Kidney (tissue), 13 donors: ENCODE measurements at regions not wholly inside any gene's neighbourhood (a gene's known extent, or its start where the extent isn't known, plus 50 kb on each side); places are given as distances from the start of the nearest gene placed in this dataset.

Experiments used
- DNase-seq, 5 donors: peaks; one replicate each; pipeline ENCODE4 v3.0.0-alpha.2; 2013 to 2020
- FAIRE-seq: peaks from 2 replicates; lab custom pipeline; 2012; peaks lifted over from hg19 to GRCh38; lab: Jason Lieb, UNC
- H3K27ac ChIP-seq, 2 donors: one replicate each; pipeline ENCODE4 v1.7.0; 2013; ENCODE audit warnings: low read depth in 2 of 2, low read length in 2 of 2, inconsistent platforms in 1 of 2
- H3K27me3 ChIP-seq: one replicate; pipeline ENCODE4 v1.7.1; 2013; ENCODE audit warnings: low read length, inconsistent platforms; ENCODE audit not compliant: control insufficient read depth, insufficient read depth
- H3K36me3 ChIP-seq, 3 donors: one replicate each; pipeline versions ENCODE4 v1.7.0 to v1.7.1; 2013; ENCODE audit warnings: low read length in 3 of 3, control low read depth in 1 of 3, inconsistent platforms in 1 of 3; ENCODE audit not compliant: insufficient read depth in 3 of 3, control insufficient read depth in 2 of 3
- H3K4me1 ChIP-seq, 3 donors: one replicate each; pipeline versions ENCODE4 v1.7.0 to v1.7.1; 2013; ENCODE audit warnings: low read length in 3 of 3, inconsistent platforms in 1 of 3, low read depth in 1 of 3; ENCODE audit not compliant: control insufficient read depth in 2 of 3, insufficient read depth in 2 of 3
- H3K4me3 ChIP-seq, 3 donors: one replicate each; pipeline versions ENCODE4 v1.7.0 to v1.8.1; 2013; ENCODE audit warnings: low read length in 3 of 3, control low read depth in 1 of 3, inconsistent platforms in 1 of 3
- H3K9ac ChIP-seq, 3 donors: one replicate each; pipeline versions ENCODE4 v1.7.0 to v1.7.1; 2013; ENCODE audit warnings: low read length in 3 of 3, control low read depth in 1 of 3, inconsistent platforms in 1 of 3
- H3K9me3 ChIP-seq, 3 donors: one replicate each; pipeline versions ENCODE4 v1.7.0 to v1.7.1; 2013; ENCODE audit warnings: low read length in 3 of 3, control low read depth in 1 of 3, inconsistent platforms in 1 of 3; ENCODE audit not compliant: control insufficient read depth in 2 of 3, insufficient read depth in 1 of 3
- intact Hi-C: fragments of 100-400 bp; cut with DNase I; formaldehyde crosslinking; loops from one replicate; pipeline ENCODE4 v1.11.1; 2022
- TF ChIP-seq, protein P1 (sequence below): IDR thresholded peaks from 3 replicates; pipeline ENCODE4 v1.5.1; 2012; ENCODE audit warnings: mild to moderate bottlenecking, moderate library complexity, borderline replicate concordance; ENCODE audit not compliant: insufficient read depth; ENCODE audit errors: extremely low read depth
- donor health status: control.
- donor health status: control.
- donor health status: control.
- donor health status: control.
- donor health status: control.
- donor health status: DM: yes; HTN: yes; CAD: no.
- donor health status: Normal renal cell carcinoma (clear cell type).

DNA sequence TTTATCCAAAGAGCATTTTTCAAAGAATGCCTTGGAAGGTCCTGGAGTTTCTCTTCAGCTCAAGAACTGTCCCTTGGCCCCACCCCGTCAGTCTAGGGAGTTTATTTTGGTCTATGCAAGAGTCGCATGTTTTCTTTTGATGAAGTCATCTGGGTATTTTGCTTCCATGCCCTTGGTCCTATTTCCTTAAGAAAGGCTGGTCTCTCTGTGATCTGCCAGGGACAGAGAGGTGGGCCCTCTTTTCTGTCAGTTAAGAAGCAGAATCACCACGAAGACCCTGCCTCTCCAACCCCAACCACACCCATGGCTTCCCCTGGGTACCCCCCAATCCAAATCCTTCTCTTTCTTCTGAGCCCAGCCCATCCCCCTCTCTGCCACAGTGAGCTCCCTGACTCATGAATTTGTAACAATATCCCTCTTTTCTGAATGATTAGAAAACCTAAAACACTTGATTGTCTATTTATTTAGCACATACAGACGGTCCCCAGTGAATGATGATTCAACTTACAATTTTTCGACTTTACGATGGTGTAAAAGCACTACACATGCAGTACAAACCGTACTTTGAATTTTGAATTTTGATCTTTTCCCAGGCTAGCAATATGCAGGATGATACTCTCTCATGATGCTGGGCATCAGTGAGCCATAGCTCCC lies 163.5 kb upstream of the ADRA1B start:
- intact Hi-C loops, result no loop called here
- no peak overlapping the region for H3K4me3 ChIP-seq
- FAIRE-seq (no peak), DNase-seq (no peak)
- peaks cover 0 to 8% (median 3%) of the 10 kb centered on the region in 3 donors for H3K9me3 ChIP-seq
- TF ChIP-seq, protein P1, sequence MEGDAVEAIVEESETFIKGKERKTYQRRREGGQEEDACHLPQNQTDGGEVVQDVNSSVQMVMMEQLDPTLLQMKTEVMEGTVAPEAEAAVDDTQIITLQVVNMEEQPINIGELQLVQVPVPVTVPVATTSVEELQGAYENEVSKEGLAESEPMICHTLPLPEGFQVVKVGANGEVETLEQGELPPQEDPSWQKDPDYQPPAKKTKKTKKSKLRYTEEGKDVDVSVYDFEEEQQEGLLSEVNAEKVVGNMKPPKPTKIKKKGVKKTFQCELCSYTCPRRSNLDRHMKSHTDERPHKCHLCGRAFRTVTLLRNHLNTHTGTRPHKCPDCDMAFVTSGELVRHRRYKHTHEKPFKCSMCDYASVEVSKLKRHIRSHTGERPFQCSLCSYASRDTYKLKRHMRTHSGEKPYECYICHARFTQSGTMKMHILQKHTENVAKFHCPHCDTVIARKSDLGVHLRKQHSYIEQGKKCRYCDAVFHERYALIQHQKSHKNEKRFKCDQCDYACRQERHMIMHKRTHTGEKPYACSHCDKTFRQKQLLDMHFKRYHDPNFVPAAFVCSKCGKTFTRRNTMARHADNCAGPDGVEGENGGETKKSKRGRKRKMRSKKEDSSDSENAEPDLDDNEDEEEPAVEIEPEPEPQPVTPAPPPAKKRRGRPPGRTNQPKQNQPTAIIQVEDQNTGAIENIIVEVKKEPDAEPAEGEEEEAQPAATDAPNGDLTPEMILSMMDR, result no peak
- H3K27me3 ChIP-seq, result no peaks in the 10 kb centered on the region
- H3K4me1 ChIP-seq, result no peaks in the 10 kb centered on the region
- no peak overlapping the region for H3K27ac ChIP-seq
- H3K36me3 ChIP-seq, result no peaks in the 10 kb centered on the region
- no peak overlapping the region for H3K9ac ChIP-seq

DNA sequence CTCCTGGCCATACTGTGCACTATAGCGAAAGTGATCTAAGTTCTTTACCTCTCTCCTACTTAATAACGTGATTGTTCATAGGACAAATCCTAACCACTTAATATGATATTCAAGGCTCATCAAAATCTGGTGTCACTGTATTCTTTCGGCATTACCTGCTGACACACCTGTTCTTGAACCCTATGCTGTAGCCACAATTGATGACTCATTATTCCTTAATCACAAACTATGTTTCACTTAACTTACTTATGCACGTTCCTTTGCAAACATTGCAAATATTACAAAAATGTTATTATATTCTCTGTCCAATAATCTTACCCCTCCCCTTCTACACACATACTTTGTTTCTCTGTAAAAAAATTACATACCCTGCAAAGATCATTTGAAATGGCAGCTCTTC lies 158.1 kb upstream of the ADRA1B start:
- Histone ChIP-seq H3K4me1 (no peaks in the 10 kb centered on the region), H3K9ac (no peak overlapping the region), H3K36me3 (no peaks in the 10 kb centered on the region), H3K27me3 (no peaks in the 10 kb centered on the region), H3K4me3 (no peak overlapping the region), H3K9me3 (no peaks in the 10 kb centered on the region), H3K27ac (no peak overlapping the region)
- DNase-seq (no peak), FAIRE-seq (no peak)
- TF ChIP-seq, protein P1, result no peak
- intact Hi-C loops, result no loop called here

DNA sequence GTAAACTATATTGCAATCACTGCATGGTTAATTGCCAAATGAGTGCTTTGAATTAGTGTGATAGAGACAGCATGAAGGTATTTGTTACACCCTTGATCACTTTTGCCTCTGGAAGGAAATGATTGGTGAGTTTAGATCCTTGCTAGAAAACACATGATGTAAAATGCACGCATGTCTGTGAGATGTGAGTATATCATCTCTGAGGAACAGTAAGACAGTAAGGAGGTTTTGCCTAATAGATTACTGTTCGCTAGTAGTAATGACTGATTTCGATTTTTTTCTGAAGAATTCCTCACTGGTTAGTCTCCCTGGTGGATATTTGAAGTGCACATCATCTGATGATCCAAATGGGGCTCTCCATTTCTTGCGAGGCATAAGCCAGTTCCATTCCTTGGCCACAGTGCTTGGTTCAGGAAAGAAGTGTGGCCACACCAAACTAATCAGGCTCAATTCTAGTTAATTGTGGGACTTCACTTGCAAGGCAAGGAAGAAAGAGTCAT lies 156.4 kb upstream of the ADRA1B start:
- TF ChIP-seq, protein P1, result no peak
- Histone ChIP-seq H3K27me3 (no peaks in the 10 kb centered on the region), H3K9ac (no peak overlapping the region), H3K4me1 (no peaks in the 10 kb centered on the region), H3K4me3 (no peak overlapping the region), H3K9me3 (no peaks in the 10 kb centered on the region), H3K27ac (no peak overlapping the region), H3K36me3 (no peaks in the 10 kb centered on the region)
- DNase-seq (no peak), FAIRE-seq (no peak)
- intact Hi-C loops, result no loop called here

DNA sequence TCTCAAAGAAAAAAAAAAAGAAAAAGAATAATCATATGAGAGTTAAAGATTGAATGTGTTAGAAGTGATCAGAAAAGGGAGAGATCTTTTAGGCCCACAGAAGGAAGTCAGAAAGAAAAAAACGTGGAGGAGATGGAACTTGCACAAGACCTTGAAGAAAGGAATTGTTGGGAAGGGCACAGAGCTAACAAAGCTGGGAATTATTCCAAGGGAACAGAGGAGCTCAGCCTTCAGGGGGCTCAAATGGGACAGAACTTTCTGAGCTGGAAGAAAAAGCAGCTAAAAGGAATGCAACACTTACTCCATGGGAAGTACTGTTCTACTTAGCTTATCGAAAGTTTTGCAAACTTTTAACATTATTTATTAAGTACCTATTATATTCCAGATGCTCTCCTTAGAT lies 153.4 kb upstream of the ADRA1B start:
- TF ChIP-seq, protein P1, result no peak
- no peak overlapping the region for H3K27ac ChIP-seq
- H3K4me1 ChIP-seq, result no peaks in the 10 kb centered on the region
- no peak overlapping the region for H3K9ac ChIP-seq
- H3K9me3 ChIP-seq, result no peaks in the 10 kb centered on the region
- FAIRE-seq (no peak), DNase-seq (no peak)
- no peak overlapping the region for H3K4me3 ChIP-seq
- intact Hi-C loops, result no loop called here
- H3K27me3 ChIP-seq, result no peaks in the 10 kb centered on the region
- no peaks in the 10 kb centered on the region for H3K36me3 ChIP-seq
